Liver (tissue), 3 donors: ENCODE measurements at regions not wholly inside any gene's neighbourhood (a gene's known extent, or its start where the extent isn't known, plus 50 kb on each side); places are given as distances from the start of the nearest gene placed in this dataset.

ENCODE experiments used
- JUND ChIP-seq, 2 donors: IDR thresholded peaks; 2 replicates each; pipeline ENCODE4 v1.6.1; 2016; ENCODE audit warnings: antibody characterized with exemption in 2 of 2
- TF ChIP-seq, protein P1 (sequence below): fragments of 150-350 bp; IDR thresholded peaks from 2 replicates; pipeline ENCODE4 v1.5.1; 2017; ENCODE audit warnings: improper control_type of control experiment, low read depth, low read length; ENCODE audit not compliant: missing input control
- TF ChIP-seq, protein P2 (sequence below): IDR thresholded peaks from 2 replicates; pipeline ENCODE4 v1.6.1; 2016; ENCODE audit warnings: antibody characterized with exemption, mild to moderate bottlenecking
- TF ChIP-seq, protein P3 (sequence below): IDR thresholded peaks from 2 replicates; pipeline ENCODE4 v1.6.1; 2016; ENCODE audit warnings: antibody characterized with exemption
- donor health status: healthy.
- donor health status: healthy.

DNA sequence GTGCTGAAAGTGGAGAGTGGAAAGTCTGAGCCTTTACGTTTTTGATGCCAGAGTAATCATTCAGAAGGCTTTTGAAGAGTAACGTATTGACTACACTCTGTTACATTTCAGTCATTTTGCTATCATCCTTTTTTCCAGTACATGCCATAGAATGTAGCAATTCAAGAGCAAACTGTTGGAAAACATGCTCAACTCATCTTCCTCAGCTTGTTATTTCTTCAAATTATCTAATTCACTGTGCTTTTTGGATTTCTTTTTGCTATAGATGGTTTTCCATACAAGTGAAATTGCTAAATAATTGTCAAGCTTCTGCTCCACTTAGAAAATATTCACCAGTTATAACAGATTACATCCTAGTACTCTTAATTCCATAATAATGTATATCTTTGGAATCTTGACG, 129.9 kb upstream of the CLEC14A start:
- TF ChIP-seq, protein P1, sequence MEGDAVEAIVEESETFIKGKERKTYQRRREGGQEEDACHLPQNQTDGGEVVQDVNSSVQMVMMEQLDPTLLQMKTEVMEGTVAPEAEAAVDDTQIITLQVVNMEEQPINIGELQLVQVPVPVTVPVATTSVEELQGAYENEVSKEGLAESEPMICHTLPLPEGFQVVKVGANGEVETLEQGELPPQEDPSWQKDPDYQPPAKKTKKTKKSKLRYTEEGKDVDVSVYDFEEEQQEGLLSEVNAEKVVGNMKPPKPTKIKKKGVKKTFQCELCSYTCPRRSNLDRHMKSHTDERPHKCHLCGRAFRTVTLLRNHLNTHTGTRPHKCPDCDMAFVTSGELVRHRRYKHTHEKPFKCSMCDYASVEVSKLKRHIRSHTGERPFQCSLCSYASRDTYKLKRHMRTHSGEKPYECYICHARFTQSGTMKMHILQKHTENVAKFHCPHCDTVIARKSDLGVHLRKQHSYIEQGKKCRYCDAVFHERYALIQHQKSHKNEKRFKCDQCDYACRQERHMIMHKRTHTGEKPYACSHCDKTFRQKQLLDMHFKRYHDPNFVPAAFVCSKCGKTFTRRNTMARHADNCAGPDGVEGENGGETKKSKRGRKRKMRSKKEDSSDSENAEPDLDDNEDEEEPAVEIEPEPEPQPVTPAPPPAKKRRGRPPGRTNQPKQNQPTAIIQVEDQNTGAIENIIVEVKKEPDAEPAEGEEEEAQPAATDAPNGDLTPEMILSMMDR, result no peak
- TF ChIP-seq, protein P2, sequence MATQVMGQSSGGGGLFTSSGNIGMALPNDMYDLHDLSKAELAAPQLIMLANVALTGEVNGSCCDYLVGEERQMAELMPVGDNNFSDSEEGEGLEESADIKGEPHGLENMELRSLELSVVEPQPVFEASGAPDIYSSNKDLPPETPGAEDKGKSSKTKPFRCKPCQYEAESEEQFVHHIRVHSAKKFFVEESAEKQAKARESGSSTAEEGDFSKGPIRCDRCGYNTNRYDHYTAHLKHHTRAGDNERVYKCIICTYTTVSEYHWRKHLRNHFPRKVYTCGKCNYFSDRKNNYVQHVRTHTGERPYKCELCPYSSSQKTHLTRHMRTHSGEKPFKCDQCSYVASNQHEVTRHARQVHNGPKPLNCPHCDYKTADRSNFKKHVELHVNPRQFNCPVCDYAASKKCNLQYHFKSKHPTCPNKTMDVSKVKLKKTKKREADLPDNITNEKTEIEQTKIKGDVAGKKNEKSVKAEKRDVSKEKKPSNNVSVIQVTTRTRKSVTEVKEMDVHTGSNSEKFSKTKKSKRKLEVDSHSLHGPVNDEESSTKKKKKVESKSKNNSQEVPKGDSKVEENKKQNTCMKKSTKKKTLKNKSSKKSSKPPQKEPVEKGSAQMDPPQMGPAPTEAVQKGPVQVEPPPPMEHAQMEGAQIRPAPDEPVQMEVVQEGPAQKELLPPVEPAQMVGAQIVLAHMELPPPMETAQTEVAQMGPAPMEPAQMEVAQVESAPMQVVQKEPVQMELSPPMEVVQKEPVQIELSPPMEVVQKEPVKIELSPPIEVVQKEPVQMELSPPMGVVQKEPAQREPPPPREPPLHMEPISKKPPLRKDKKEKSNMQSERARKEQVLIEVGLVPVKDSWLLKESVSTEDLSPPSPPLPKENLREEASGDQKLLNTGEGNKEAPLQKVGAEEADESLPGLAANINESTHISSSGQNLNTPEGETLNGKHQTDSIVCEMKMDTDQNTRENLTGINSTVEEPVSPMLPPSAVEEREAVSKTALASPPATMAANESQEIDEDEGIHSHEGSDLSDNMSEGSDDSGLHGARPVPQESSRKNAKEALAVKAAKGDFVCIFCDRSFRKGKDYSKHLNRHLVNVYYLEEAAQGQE, result no peak
- TF ChIP-seq, protein P3, sequence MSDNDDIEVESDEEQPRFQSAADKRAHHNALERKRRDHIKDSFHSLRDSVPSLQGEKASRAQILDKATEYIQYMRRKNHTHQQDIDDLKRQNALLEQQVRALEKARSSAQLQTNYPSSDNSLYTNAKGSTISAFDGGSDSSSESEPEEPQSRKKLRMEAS, result no peak
- TF ChIP-seq JUND (IDR thresholded peaks at IDR 0.05), result no peak
